ENCODE measurements at regions not wholly inside any gene's neighbourhood (a gene's known extent, or its start where the extent isn't known, plus 50 kb on each side); places are given as distances from the start of the nearest gene placed in this dataset.
A peak's percentile ranks its signal among the peaks of the same experiment; 100 is the strongest.
"Not testable (repeated sequence)": the region's sequence is repeated elsewhere in the genome, so short reads cannot be mapped to it uniquely, and the experiment has no call there.

DNA sequence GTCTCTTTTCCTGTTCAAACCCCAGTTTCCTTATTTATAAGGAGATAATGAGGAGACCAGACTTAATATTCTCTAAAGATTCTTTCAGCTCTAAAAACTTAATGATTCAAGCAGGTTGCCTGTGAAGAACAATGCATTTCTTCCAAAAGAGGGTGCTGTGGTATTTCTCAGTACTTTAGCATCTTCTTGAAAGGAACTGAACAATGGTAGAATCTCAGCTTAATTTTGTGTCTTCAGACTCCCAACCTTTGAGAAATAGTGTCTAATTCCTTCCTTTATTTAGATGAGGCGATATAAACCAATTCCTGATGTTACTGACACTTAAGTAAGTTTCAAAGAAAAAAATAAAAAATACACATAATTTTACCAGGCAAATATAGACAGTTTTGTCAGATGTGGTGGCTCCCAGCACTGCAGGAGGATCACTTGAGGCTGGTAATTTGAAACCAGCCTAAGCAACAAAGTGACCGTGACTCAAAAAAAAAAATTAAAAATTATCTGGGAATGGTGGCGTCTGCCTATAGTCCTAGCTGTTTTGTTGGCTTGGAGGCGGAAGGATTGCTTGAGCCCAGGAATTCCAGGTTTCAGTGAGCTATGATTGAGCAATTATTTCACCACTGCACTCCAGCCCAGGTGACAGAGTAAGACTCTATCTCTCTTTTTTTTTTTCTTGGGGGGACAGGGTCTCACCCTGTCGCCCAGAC is 76.9 kb upstream of the PSMA6 start:
- DNase-seq: peak in 2 of 5 donors; percentile 53 to 81
- H3K27ac ChIP-seq (ENCODE audit: low read depth in 2 of 2, low read length in 2 of 2): no peak overlapping the region
- no peak overlapping the region for H3K9ac ChIP-seq (ENCODE audit: low read length in 3 of 3)
- no peak for FAIRE-seq
- no peaks in the 10 kb centered on the region for H3K27me3 ChIP-seq (ENCODE audit: control insufficient read depth, insufficient read depth, low read length)
- no peaks in the 10 kb centered on the region for H3K36me3 ChIP-seq (ENCODE audit: control insufficient read depth in 2 of 3, insufficient read depth in 3 of 3, low read length in 3 of 3)
- H3K4me1 ChIP-seq (ENCODE audit: control insufficient read depth in 2 of 3, insufficient read depth in 2 of 3, low read depth in 1 of 3, low read length in 3 of 3): no peaks in the 10 kb centered on the region
- TF ChIP-seq, protein P1, sequence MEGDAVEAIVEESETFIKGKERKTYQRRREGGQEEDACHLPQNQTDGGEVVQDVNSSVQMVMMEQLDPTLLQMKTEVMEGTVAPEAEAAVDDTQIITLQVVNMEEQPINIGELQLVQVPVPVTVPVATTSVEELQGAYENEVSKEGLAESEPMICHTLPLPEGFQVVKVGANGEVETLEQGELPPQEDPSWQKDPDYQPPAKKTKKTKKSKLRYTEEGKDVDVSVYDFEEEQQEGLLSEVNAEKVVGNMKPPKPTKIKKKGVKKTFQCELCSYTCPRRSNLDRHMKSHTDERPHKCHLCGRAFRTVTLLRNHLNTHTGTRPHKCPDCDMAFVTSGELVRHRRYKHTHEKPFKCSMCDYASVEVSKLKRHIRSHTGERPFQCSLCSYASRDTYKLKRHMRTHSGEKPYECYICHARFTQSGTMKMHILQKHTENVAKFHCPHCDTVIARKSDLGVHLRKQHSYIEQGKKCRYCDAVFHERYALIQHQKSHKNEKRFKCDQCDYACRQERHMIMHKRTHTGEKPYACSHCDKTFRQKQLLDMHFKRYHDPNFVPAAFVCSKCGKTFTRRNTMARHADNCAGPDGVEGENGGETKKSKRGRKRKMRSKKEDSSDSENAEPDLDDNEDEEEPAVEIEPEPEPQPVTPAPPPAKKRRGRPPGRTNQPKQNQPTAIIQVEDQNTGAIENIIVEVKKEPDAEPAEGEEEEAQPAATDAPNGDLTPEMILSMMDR (IDR thresholded peaks at IDR 0.05; ENCODE audit: borderline replicate concordance, extremely low read depth, insufficient read depth): peak; percentile 22
- intact Hi-C loops (cut with DNase I): loop anchor here (10.0 kb wide), 1 partner anchor 200 kb away; no protein-coding TSS in a partner anchor
- H3K4me3 ChIP-seq (ENCODE audit: low read length in 3 of 3): no peak overlapping the region
- H3K9me3 ChIP-seq (ENCODE audit: control insufficient read depth in 2 of 3, insufficient read depth in 1 of 3, low read length in 3 of 3): no peaks in the 10 kb centered on the region

DNA sequence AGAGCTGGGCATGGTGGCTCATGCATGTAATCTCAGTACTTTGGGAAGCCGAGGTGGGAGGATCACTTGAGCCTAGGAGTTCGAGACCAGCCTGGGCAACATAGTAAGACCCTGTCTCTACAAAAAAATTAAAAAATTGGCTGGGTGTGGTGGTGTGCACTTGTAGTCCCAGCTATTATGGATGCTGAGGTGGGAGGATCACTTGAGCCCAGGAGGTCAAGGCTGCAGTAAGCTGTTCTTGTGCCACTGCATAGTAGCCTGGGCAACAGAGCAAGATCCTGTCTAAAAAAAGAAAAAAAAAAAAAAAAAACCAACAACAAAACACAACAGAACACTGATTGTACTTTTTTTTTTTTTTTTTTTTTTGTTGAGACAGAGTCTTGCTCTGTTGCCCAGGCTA is 74.0 kb upstream of the PSMA6 start:
- H3K4me3 ChIP-seq (ENCODE audit: low read length in 3 of 3); H3K4me1 ChIP-seq (ENCODE audit: control insufficient read depth in 2 of 3, insufficient read depth in 2 of 3, low read depth in 1 of 3, low read length in 3 of 3); H3K9ac ChIP-seq (ENCODE audit: low read length in 3 of 3); FAIRE-seq; H3K27ac ChIP-seq (ENCODE audit: low read depth in 2 of 2, low read length in 2 of 2); DNase-seq; H3K36me3 ChIP-seq (ENCODE audit: control insufficient read depth in 2 of 3, insufficient read depth in 3 of 3, low read length in 3 of 3); H3K27me3 ChIP-seq (ENCODE audit: control insufficient read depth, insufficient read depth, low read length); H3K9me3 ChIP-seq (ENCODE audit: control insufficient read depth in 2 of 3, insufficient read depth in 1 of 3, low read length in 3 of 3): not testable (repeated sequence)
- intact Hi-C loops (cut with DNase I): loop anchor here (10.0 kb wide), 1 partner anchor 197 kb away; no protein-coding TSS in a partner anchor

DNA sequence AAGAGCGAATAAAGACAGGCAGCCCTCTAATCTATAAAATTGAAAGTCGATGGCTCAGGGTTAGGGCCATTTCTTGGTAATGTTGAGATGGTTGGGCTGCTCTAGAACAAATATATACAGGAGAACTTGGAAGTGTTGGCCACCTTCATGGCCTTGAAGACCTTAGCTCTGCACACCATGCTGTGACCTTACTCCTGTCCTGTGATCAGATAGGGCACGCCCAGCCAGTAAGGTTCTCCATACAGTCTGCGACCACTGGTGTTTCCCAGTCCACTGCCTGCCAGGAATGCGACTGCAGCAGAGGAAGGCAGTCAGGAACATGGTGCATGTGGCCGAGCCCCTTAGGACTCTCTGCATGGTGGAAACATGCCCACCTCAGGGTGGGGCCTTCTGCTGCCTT is 73.2 kb upstream of the PSMA6 start:
- peak in 2 of 5 donors; percentile 8 to 12 for DNase-seq
- no peak overlapping the region for H3K9ac ChIP-seq (ENCODE audit: low read length in 3 of 3)
- no peaks in the 10 kb centered on the region for H3K27me3 ChIP-seq (ENCODE audit: control insufficient read depth, insufficient read depth, low read length)
- FAIRE-seq: no peak
- H3K9me3 ChIP-seq (ENCODE audit: control insufficient read depth in 2 of 3, insufficient read depth in 1 of 3, low read length in 3 of 3): no peaks in the 10 kb centered on the region
- TF ChIP-seq, protein P1 (IDR thresholded peaks at IDR 0.05; ENCODE audit: borderline replicate concordance, extremely low read depth, insufficient read depth): no peak
- H3K4me1 ChIP-seq (ENCODE audit: control insufficient read depth in 2 of 3, insufficient read depth in 2 of 3, low read depth in 1 of 3, low read length in 3 of 3): no peaks in the 10 kb centered on the region
- no peaks in the 10 kb centered on the region for H3K36me3 ChIP-seq (ENCODE audit: control insufficient read depth in 2 of 3, insufficient read depth in 3 of 3, low read length in 3 of 3)
- H3K27ac ChIP-seq (ENCODE audit: low read depth in 2 of 2, low read length in 2 of 2): no peak overlapping the region
- H3K4me3 ChIP-seq (ENCODE audit: low read length in 3 of 3): no peak overlapping the region
- intact Hi-C loops (cut with DNase I): loop anchor here (10.0 kb wide), 1 partner anchor 196 kb away; no protein-coding TSS in a partner anchor

DNA sequence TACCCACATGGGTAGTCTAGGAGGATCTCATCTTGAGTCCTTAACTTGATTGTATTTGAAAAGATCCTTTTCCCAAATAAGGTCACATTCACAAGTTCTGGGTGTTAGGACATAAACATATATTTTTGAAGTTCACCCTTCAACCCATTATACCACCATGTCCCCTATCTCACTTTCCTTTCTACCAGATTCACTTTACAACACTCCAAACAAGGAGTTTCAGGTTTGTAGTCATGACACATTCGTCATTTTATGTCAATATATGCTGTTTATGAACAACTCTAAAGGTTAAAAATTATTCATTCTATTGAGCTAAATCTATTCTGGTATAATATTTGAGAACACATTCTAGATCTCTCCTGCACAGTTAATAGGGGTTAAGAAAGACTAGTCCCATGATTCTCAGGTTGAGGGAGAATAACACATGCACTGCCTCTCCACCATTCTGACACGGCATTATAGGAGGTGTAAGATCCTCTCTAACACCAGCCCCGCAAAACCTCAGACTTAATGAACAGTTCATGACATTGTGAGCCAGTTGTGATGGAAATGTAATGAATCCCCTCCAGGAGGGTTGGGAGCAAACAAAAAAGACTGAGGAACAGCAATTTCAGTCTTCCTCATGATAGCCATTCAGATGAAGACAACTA is 72.0 kb upstream of the PSMA6 start:
- no peak overlapping the region for H3K4me3 ChIP-seq (ENCODE audit: low read length in 3 of 3)
- DNase-seq (no peak), FAIRE-seq (no peak)
- H3K36me3 ChIP-seq (ENCODE audit: control insufficient read depth in 2 of 3, insufficient read depth in 3 of 3, low read length in 3 of 3): no peaks in the 10 kb centered on the region
- no peak overlapping the region for H3K27ac ChIP-seq (ENCODE audit: low read depth in 2 of 2, low read length in 2 of 2)
- no peaks in the 10 kb centered on the region for H3K4me1 ChIP-seq (ENCODE audit: control insufficient read depth in 2 of 3, insufficient read depth in 2 of 3, low read depth in 1 of 3, low read length in 3 of 3)
- intact Hi-C loops (cut with DNase I): no loop called here
- TF ChIP-seq, protein P1 (IDR thresholded peaks at IDR 0.05; ENCODE audit: borderline replicate concordance, extremely low read depth, insufficient read depth): no peak
- no peaks in the 10 kb centered on the region for H3K9me3 ChIP-seq (ENCODE audit: control insufficient read depth in 2 of 3, insufficient read depth in 1 of 3, low read length in 3 of 3)
- H3K9ac ChIP-seq (ENCODE audit: low read length in 3 of 3): no peak overlapping the region
- no peaks in the 10 kb centered on the region for H3K27me3 ChIP-seq (ENCODE audit: control insufficient read depth, insufficient read depth, low read length)

All from kidney (tissue), 13 donors.